M059J (cell line): ENCODE measurements at regions not wholly inside any gene's neighbourhood (a gene's known extent, or its start where the extent isn't known, plus 50 kb on each side); places are given as distances from the start of the nearest gene placed in this dataset.
A peak's percentile ranks its signal among the peaks of the same experiment; 100 is the strongest.

Experiments
- DNase-seq: peaks from one replicate; pipeline ENCODE4 v3.0.0-alpha.2; 2012; ENCODE audit warnings: low read depth

- DNase-seq: no peak
These were observed 52.1 kb downstream of the GSC start for GRCh38 chr14:94717808-94718207.

GRCh38 chr14:94716976-94717375 is 52.9 kb downstream of the GSC start:
- DNase-seq: no peak

- DNase-seq: no peak
These were observed 56.8 kb downstream of the GSC start for GRCh38 chr14:94713115-94713514.

- no peak for DNase-seq
These were observed 59.2 kb downstream of the GSC start for GRCh38 chr14:94710731-94711130.

GRCh38 chr14:94707494-94707893 is 62.4 kb downstream of the GSC start:
- no peak for DNase-seq

GRCh38 chr14:94706133-94706532 is 63.8 kb downstream of the GSC start:
- DNase-seq: no peak

- no peak for DNase-seq
These were observed 67.3 kb downstream of the GSC start for GRCh38 chr14:94702629-94703028.

DNA sequence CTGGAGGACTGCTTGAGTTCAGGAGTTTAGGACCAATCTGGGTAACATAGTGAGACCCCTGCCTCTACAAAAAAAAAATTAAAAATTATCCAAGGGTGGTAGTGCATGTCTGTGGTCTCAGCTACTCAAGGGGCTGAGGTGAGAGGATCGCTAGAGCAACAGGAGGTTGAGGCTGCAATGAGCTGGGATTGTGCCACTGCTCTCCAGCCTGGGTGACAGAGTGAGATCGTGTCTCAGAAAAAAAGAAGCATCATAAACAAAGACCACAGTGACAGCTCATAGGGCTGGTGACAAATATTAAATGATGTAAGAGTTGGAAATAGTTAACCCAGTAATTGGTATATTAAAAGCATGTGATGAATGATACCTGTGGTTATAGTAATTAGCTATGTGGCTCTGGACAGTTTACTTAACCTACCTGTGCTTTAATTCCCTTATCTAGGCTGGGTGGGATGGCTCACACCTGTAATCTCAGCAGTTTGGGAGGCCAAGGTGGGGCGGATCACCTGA is 68.0 kb downstream of the GSC start:
- no peak for DNase-seq

DNA sequence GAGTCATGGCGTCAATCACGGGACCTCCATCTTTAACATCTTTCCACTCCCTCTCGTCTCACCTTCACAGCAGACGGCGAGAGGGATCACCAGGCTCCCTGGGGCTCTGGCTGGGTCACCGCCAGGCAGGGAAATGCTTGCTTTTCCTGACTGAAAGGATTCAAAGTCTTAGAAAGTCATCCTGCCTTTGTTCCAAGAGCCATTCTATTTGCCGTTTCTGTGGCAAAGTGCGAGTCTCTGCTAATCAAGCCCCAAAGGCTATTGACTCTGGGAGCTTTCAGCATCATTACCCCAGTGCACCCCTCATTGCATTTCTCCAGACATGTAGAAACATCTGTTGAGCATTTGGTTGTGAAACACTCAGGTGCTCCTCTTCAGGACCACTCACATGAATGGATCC is 69.6 kb downstream of the GSC start:
- DNase-seq: no peak

GRCh38 chr14:94699831-94700230 is 70.1 kb downstream of the GSC start:
- no peak for DNase-seq

- DNase-seq: peak; percentile 9
These were observed 71.9 kb downstream of the GSC start for GRCh38 chr14:94697773-94698556.

GRCh38 chr14:94696518-94696917 is 73.4 kb downstream of the GSC start:
- DNase-seq: no peak

DNA sequence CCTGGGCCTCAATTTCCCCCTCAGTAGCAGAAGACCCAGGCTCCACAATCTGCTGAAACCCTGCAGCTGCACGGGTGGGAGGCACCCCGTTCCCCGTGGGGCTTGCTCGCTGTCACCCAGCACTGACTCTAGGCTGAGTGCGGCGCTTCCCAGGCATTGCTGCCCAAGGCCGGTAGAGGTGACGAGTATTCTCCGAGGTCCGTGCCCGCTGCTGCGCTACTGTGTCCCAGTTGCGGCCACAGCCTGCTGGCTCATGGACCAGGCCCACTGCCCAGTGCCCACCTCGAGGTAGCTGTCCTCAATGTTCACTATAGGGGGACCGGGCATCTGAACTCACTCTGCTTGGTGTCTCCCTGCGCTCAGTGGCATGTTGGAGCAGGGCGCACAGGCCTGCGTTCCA is 74.7 kb downstream of the GSC start:
- DNase-seq: no peak

- DNase-seq: no peak
These were observed 78.3 kb downstream of the GSC start for GRCh38 chr14:94691660-94692034.

- DNase-seq: no peak
These were observed 78.8 kb downstream of the GSC start for GRCh38 chr14:94690896-94691659.

GRCh38 chr14:94690486-94690885 is 78.3 kb downstream of the SERPINA3 start:
- DNase-seq: no peak

DNA sequence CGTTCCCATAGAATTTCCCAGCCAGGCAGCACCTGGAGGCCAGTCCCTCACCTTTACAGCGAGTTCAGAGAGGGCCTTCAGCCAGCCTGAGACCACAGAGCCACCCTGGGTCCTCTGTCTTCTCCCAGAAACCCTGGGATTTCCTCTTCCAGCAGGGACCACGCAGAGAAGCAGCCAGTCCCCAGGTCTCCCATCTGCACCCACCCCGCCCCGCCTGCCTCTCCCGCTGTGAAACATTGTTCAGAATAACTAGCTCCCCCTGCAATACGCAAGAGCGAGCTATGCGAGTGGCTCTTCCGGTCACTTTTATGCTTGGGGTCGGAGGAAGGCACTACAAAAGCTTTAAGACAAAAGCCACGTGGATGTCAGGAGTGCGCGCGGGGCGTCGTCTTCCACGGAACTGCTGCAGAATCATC is 77.8 kb downstream of the SERPINA3 start:
- no peak for DNase-seq

- DNase-seq: peak; percentile 16
These were observed 77.2 kb downstream of the SERPINA3 start for GRCh38 chr14:94689218-94689984.

GRCh38 chr14:94686511-94687160 is 74.4 kb downstream of the SERPINA3 start:
- no peak for DNase-seq

GRCh38 chr14:94685681-94686485 is 73.7 kb downstream of the SERPINA3 start:
- no peak for DNase-seq

GRCh38 chr14:94685166-94685581 is 73.0 kb downstream of the SERPINA3 start:
- DNase-seq: no peak
